ENCODE measurements at regions not wholly inside any gene's neighbourhood (a gene's known extent, or its start where the extent isn't known, plus 50 kb on each side); places are given as distances from the start of the nearest gene placed in this dataset.

DNA sequence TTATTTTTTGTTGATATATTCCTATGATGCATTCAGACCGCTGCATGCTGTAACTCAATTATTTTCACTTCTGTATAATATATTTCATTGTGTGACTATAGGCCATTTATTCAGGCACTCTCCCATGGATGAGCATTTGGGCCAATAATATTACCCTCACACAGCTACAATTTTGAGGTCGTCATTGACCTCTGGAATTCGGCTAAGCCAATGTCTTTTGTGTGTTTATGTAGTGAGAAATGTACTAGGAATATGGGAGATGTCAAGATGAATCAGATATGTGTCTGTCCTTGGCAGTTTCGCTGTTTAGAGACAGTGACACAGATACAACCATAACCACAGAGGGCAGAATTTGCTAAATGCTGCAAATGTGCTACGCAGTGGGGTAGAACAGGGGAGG, 474.2 kb downstream of the ADRA2A start:
- TF ChIP-seq, protein P1, sequence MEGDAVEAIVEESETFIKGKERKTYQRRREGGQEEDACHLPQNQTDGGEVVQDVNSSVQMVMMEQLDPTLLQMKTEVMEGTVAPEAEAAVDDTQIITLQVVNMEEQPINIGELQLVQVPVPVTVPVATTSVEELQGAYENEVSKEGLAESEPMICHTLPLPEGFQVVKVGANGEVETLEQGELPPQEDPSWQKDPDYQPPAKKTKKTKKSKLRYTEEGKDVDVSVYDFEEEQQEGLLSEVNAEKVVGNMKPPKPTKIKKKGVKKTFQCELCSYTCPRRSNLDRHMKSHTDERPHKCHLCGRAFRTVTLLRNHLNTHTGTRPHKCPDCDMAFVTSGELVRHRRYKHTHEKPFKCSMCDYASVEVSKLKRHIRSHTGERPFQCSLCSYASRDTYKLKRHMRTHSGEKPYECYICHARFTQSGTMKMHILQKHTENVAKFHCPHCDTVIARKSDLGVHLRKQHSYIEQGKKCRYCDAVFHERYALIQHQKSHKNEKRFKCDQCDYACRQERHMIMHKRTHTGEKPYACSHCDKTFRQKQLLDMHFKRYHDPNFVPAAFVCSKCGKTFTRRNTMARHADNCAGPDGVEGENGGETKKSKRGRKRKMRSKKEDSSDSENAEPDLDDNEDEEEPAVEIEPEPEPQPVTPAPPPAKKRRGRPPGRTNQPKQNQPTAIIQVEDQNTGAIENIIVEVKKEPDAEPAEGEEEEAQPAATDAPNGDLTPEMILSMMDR (IDR thresholded peaks at IDR 0.05) = no peak
- TF ChIP-seq POLR2A (IDR thresholded peaks at IDR 0.05) = no peak
- no peaks in the 10 kb centered on the region for H3K27me3 ChIP-seq
- 50 to 65% (median 58%) methylated on average over 5 of the region's 5 CpGs for WGBS, 4 donors
- H3K4me1 ChIP-seq (replicated peaks in 1 of 2) = no peaks in the 10 kb centered on the region
- H3K27ac ChIP-seq = no peak overlapping the region
- H3K4me3 ChIP-seq = no peak overlapping the region
- intact Hi-C loops (cut with DNase I) = no loop called here
- H3K9me3 ChIP-seq (replicated peaks in 1 of 3) = no peaks in the 10 kb centered on the region
- no peaks in the 10 kb centered on the region for H3K36me3 ChIP-seq (replicated peaks in 1 of 2)
- no peak for DNase-seq

GRCh38 chr10:111556666-111557065, 479.8 kb downstream of the ADRA2A start:
- WGBS, 4 donors = 58 to 75% (median 66%) methylated on average over 3 of the region's 3 CpGs
- TF ChIP-seq, protein P1 (IDR thresholded peaks at IDR 0.05) = no peak
- no peak for TF ChIP-seq POLR2A (IDR thresholded peaks at IDR 0.05)
- Histone ChIP-seq H3K4me3 (no peak overlapping the region), H3K4me1 (replicated peaks in 1 of 2) (no peaks in the 10 kb centered on the region), H3K36me3 (replicated peaks in 1 of 2) (no peaks in the 10 kb centered on the region), H3K9me3 (replicated peaks in 1 of 3) (no peaks in the 10 kb centered on the region), H3K27ac (no peak overlapping the region), H3K27me3 (no peaks in the 10 kb centered on the region)
- no peak for DNase-seq
- intact Hi-C loops (cut with DNase I) = no loop called here

GRCh38 chr10:111558211-111558610, 481.4 kb downstream of the ADRA2A start:
- intact Hi-C loops (cut with DNase I) = no loop called here
- H3K36me3 ChIP-seq (replicated peaks in 1 of 2) = no peaks in the 10 kb centered on the region
- no peak for DNase-seq
- H3K4me1 ChIP-seq (replicated peaks in 1 of 2) = no peaks in the 10 kb centered on the region
- H3K9me3 ChIP-seq (replicated peaks in 1 of 3) = no peaks in the 10 kb centered on the region
- 90 to 95% (median 94%) methylated on average over 4 of the region's 4 CpGs for WGBS, 4 donors
- no peak for TF ChIP-seq POLR2A (IDR thresholded peaks at IDR 0.05)
- TF ChIP-seq, protein P1 (IDR thresholded peaks at IDR 0.05) = no peak
- H3K27me3 ChIP-seq = no peaks in the 10 kb centered on the region
- H3K27ac ChIP-seq = no peak overlapping the region
- H3K4me3 ChIP-seq = no peak overlapping the region

DNA sequence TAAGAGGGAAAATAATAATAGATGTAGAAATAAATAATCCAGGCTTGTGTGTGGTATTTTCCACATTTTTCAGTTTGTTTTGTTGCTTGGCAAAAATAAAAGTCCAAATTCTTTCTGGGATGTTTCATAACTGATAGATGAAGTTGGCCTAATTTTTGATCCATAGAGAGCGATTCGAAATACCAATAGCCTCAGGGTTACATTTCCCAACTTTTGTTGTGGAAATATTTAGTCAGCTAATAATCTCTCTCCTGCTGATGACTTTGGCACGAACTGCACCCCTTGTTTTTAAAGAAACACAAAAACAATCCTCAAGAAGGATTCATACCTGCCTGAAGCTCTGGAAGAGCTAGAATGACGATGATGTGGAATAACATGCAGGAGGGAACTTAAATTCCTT, 483.2 kb downstream of the ADRA2A start:
- no peaks in the 10 kb centered on the region for H3K36me3 ChIP-seq (replicated peaks in 1 of 2)
- intact Hi-C loops (cut with DNase I) = no loop called here
- H3K4me1 ChIP-seq (replicated peaks in 1 of 2) = no peaks in the 10 kb centered on the region
- no peak overlapping the region for H3K4me3 ChIP-seq
- no peaks in the 10 kb centered on the region for H3K27me3 ChIP-seq
- WGBS, 4 donors = 39 to 50% (median 40%) methylated on average over 4 of the region's 4 CpGs
- no peaks in the 10 kb centered on the region for H3K9me3 ChIP-seq (replicated peaks in 1 of 3)
- no peak for TF ChIP-seq POLR2A (IDR thresholded peaks at IDR 0.05)
- TF ChIP-seq, protein P1 (IDR thresholded peaks at IDR 0.05) = no peak
- DNase-seq = no peak
- H3K27ac ChIP-seq = no peak overlapping the region
